H1 (cell line): ENCODE measurements at regions not wholly inside any gene's neighbourhood (a gene's known extent, or its start where the extent isn't known, plus 50 kb on each side); places are given as distances from the start of the nearest gene placed in this dataset.

Source experiments
- CTCF ChIA-PET: fragments of 300-600 bp; sonication (Branson Sonifier 250); formaldehyde crosslinking; loops from one replicate; lab custom pipeline; 2021; ENCODE audit not compliant: partially characterized antibody; lab: Charles Lee
- POLR2A ChIA-PET: fragments of 300-600 bp; sonication (Branson Sonifier 250); formaldehyde crosslinking; loops from one replicate; lab custom pipeline; 2021; ENCODE audit warnings: inconsistent platforms; ENCODE audit not compliant: partially characterized antibody; lab: Charles Lee
- DNase-seq, 2 experiments: peaks; one replicate each; pipeline versions ENCODE4 v3.0.0 to v3.0.0-alpha.2; 2010 to 2022; ENCODE audit warnings: low spot score in 2 of 2, low read depth in 1 of 2, mixed read lengths in 1 of 2
- FAIRE-seq: peaks from 2 replicates; lab custom pipeline; 2011; peaks lifted over from hg19 to GRCh38; lab: Jason Lieb, UNC
- H2AFZ ChIP-seq: 2 replicates; pipeline ENCODE4 v1.8.1; 2012; ENCODE audit warnings: low read length, inconsistent platforms
- H2AK5ac ChIP-seq: 2 replicates; pipeline ENCODE4 v1.6.1; 2013; ENCODE audit warnings: low read depth, low read length
- H2BK120ac ChIP-seq: replicated peaks from 2 replicates; pipeline ENCODE3; 2013; ENCODE audit warnings: low read depth, low read length, inconsistent platforms
- H2BK12ac ChIP-seq: 2 replicates; pipeline ENCODE4 v1.6.1; 2013; ENCODE audit warnings: low read depth, low read length
- H2BK15ac ChIP-seq: 2 replicates; pipeline ENCODE4 v1.6.1; 2013; ENCODE audit warnings: low read length
- H2BK20ac ChIP-seq: 2 replicates; pipeline ENCODE4 v1.6.1; 2013; ENCODE audit warnings: low read length
- H2BK5ac ChIP-seq: 2 replicates; pipeline ENCODE4 v1.6.1; 2013; ENCODE audit warnings: low read depth, low read length
- H3K14ac ChIP-seq: 2 replicates; pipeline ENCODE4 v1.6.1; 2013; ENCODE audit warnings: inconsistent platforms; ENCODE audit not compliant: insufficient read length
- H3K18ac ChIP-seq: 2 replicates; pipeline ENCODE4 v1.6.1; 2013; ENCODE audit warnings: low read length; ENCODE audit errors: extremely low read depth
- H3K23ac ChIP-seq: 2 replicates; pipeline ENCODE4 v1.6.1; 2013; ENCODE audit warnings: inconsistent platforms; ENCODE audit not compliant: insufficient read length
- H3K23me2 ChIP-seq: 2 replicates; pipeline ENCODE4 v1.6.1; 2013; ENCODE audit warnings: low read depth, low read length
- H3K27ac ChIP-seq: 2 replicates; pipeline ENCODE4 v1.6.1; 2011; ENCODE audit warnings: low read depth, low read length, inconsistent platforms
- H3K27me3 ChIP-seq, 4 experiments: replicated peaks in 1 of 4; 1 replicate in 1 of 4; 2 replicates in 3 of 4; pipeline versions ENCODE4 v1.6.1 to v1.8.1; 2011 to 2013; ENCODE audit warnings: low read length in 3 of 4, mild to moderate bottlenecking in 3 of 4, inconsistent platforms in 2 of 4, mixed read lengths in 2 of 4, moderate library complexity in 1 of 4; ENCODE audit not compliant: control insufficient read depth in 3 of 4, insufficient read depth in 3 of 4; ENCODE audit errors: extremely low read depth in 1 of 4
- H3K36me3 ChIP-seq, 4 experiments: 2 replicates each; pipeline versions ENCODE4 v1.6.1 to v1.8.1; 2011 to 2013; ENCODE audit warnings: mild to moderate bottlenecking in 4 of 4, low read length in 3 of 4, moderate library complexity in 2 of 4, control low read depth in 1 of 4, inconsistent platforms in 1 of 4; ENCODE audit not compliant: insufficient read depth in 4 of 4, control insufficient read depth in 2 of 4
- H3K4ac ChIP-seq: replicated peaks from 2 replicates; pipeline ENCODE3; 2013; ENCODE audit warnings: low read length, low read depth, mixed read lengths, inconsistent platforms; ENCODE audit not compliant: insufficient read length
- H3K4me1 ChIP-seq, 4 experiments: replicated peaks in 1 of 4; 1 replicate in 1 of 4; 2 replicates in 3 of 4; pipeline versions ENCODE4 v1.6.1 to v1.8.1; 2011 to 2013; ENCODE audit warnings: low read length in 3 of 4, inconsistent platforms in 2 of 4, mixed read lengths in 1 of 4; ENCODE audit not compliant: insufficient read depth in 4 of 4, control insufficient read depth in 3 of 4
- H3K4me2 ChIP-seq, 2 experiments: 2 replicates each; pipeline versions ENCODE4 v1.6.1 to v1.8.1; 2011 to 2013; ENCODE audit warnings: low read depth in 2 of 2, low read length in 2 of 2, control low read depth in 1 of 2, inconsistent platforms in 1 of 2, mild to moderate bottlenecking in 1 of 2; ENCODE audit not compliant: insufficient read depth in 1 of 2
- H3K4me3 ChIP-seq, 4 experiments: fragments of 200-600, 300-600 bp in 1 of 4; sonication (generic), shearing (Covaris generic), sonication (Bioruptor Twin) in 1 of 4; 2 replicates each; pipeline versions ENCODE4 v1.5.1 to v1.8.1; 2011 to 2016; ENCODE audit warnings: low read length in 4 of 4, low read depth in 3 of 4, control low read depth in 2 of 4, inconsistent platforms in 2 of 4, mild to moderate bottlenecking in 2 of 4, mixed read lengths in 1 of 4, moderate library complexity in 1 of 4; ENCODE audit not compliant: insufficient read depth in 2 of 4; ENCODE audit errors: extremely low read depth in 1 of 4
- H3K56ac ChIP-seq: replicated peaks from 2 replicates; pipeline ENCODE3; 2013; ENCODE audit warnings: low read depth, mild to moderate bottlenecking, mixed read lengths, low read length, inconsistent platforms; ENCODE audit not compliant: insufficient read length
- H3K79me1 ChIP-seq: 2 replicates; pipeline ENCODE4 v1.6.1; 2013; ENCODE audit warnings: low read depth, low read length, control low read depth
- H3K79me2 ChIP-seq, 2 experiments: 2 replicates each; pipeline versions ENCODE4 v1.6.1 to v1.8.1; 2012 to 2013; ENCODE audit warnings: low read length in 2 of 2, mild to moderate bottlenecking in 2 of 2, inconsistent platforms in 1 of 2; ENCODE audit not compliant: insufficient read depth in 2 of 2, control insufficient read depth in 1 of 2
- H3K9ac ChIP-seq, 4 experiments: replicated peaks in 1 of 4; 1 replicate in 1 of 4; 2 replicates in 3 of 4; pipeline versions ENCODE4 v1.6.1 to v1.8.1; 2011 to 2013; ENCODE audit warnings: low read depth in 3 of 4, low read length in 3 of 4, control low read depth in 2 of 4, mild to moderate bottlenecking in 2 of 4, moderate library complexity in 2 of 4, inconsistent platforms in 1 of 4; ENCODE audit errors: extremely low read depth in 1 of 4
- H3K9me3 ChIP-seq, 2 experiments: 2 replicates each; pipeline versions ENCODE4 v1.6.1 to v1.8.1; 2012 to 2013; ENCODE audit warnings: mild to moderate bottlenecking in 2 of 2, moderate library complexity in 2 of 2, control low read depth in 1 of 2, inconsistent platforms in 1 of 2, low read depth in 1 of 2, low read length in 1 of 2, mixed read lengths in 1 of 2; ENCODE audit not compliant: insufficient read depth in 2 of 2
- H4K20me1 ChIP-seq, 2 experiments: replicated peaks in 1 of 2; 2 replicates each; pipeline versions ENCODE3 to v1.8.1; 2011 to 2013; ENCODE audit warnings: inconsistent platforms in 2 of 2, low read length in 2 of 2, mild to moderate bottlenecking in 1 of 2; ENCODE audit not compliant: insufficient read depth in 2 of 2, control insufficient read depth in 1 of 2
- H4K5ac ChIP-seq: 2 replicates; pipeline ENCODE4 v1.6.1; 2013; ENCODE audit warnings: low read length, low read depth, mixed read lengths, inconsistent platforms; ENCODE audit not compliant: insufficient read length
- H4K8ac ChIP-seq: 2 replicates; pipeline ENCODE4 v1.8.0; 2013; ENCODE audit warnings: mild to moderate bottlenecking, moderate library complexity, low read length, inconsistent platforms; ENCODE audit not compliant: insufficient read depth; ENCODE audit errors: extremely low read depth
- H4K91ac ChIP-seq: replicated peaks from 2 replicates; pipeline ENCODE3; 2013; ENCODE audit warnings: low read length, mixed read lengths, inconsistent platforms; ENCODE audit not compliant: insufficient read length
- KDM1A ChIP-seq: fragments of 200-600, 300-600 bp; sonication (generic); IDR thresholded peaks from 2 replicates; pipeline ENCODE4 v1.7.1; 2016; ENCODE audit warnings: mild to moderate bottlenecking, low read length, borderline replicate concordance
- KDM4A ChIP-seq: IDR thresholded peaks from one replicate; pipeline ENCODE4 v1.7.1; 2012; ENCODE audit warnings: low read depth, mild to moderate bottlenecking, moderate library complexity, low read length, inconsistent platforms; ENCODE audit not compliant: severe bottlenecking
- NRF1 ChIP-seq: IDR thresholded peaks from 2 replicates; pipeline ENCODE4 v1.6.1; 2011; ENCODE audit warnings: mild to moderate bottlenecking, low read depth, low read length, improper control_type of control experiment
- TCF12 ChIP-seq: IDR thresholded peaks from 2 replicates; pipeline ENCODE4 v1.6.1; 2011; ENCODE audit warnings: low read depth, mild to moderate bottlenecking, low read length

DNA sequence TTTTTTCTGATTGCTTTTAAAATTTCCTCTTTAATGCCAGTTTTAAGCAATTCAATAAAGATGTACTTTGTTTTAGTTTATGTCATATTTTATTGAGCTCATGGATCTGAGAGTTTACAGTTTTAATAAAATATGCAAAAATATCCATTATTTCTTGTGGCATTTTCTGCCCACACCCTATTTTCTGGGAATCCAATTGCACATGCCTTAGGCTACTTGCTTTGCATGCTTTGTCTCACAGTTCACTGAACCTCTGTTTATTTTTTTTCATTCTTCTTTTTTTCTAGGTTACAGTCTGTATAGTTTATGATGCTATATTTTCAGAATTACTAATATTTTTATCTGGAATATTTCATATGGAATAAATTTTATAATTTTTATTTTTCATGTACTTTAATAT is 1258.0 kb downstream of the FSCB start:
- H4K8ac ChIP-seq, result no peak overlapping the region
- H3K18ac ChIP-seq, result no peak overlapping the region
- no peak overlapping the region for H2AFZ ChIP-seq
- H2BK120ac ChIP-seq, result no peak overlapping the region
- H3K36me3 ChIP-seq, result no peaks in the 10 kb centered on the region
- H3K4me2 ChIP-seq, result no peak overlapping the region
- no peaks in the 10 kb centered on the region for H3K79me1 ChIP-seq
- H2BK5ac ChIP-seq, result no peak overlapping the region
- H2BK20ac ChIP-seq, result no peak overlapping the region
- H4K91ac ChIP-seq, result no peak overlapping the region
- H2AK5ac ChIP-seq, result no peak overlapping the region
- DNase-seq (no peak), FAIRE-seq (no peak)
- no peak overlapping the region for H3K56ac ChIP-seq
- H3K27me3 ChIP-seq, result no peaks in the 10 kb centered on the region
- ChIA-PET CTCF (interaction anchor here (0.6 kb wide), 1 partner anchor 44 kb away, joined by 4 read pairs; no protein-coding TSS in a partner anchor), POLR2A (no interaction called here)
- H2BK15ac ChIP-seq, result no peak overlapping the region
- H3K9ac ChIP-seq, result no peak overlapping the region
- no peak overlapping the region for H4K5ac ChIP-seq
- H3K4ac ChIP-seq, result no peak overlapping the region
- H3K23me2 ChIP-seq, result no peaks in the 10 kb centered on the region
- no peak overlapping the region for H3K4me3 ChIP-seq
- no peaks in the 10 kb centered on the region for H4K20me1 ChIP-seq
- no peaks in the 10 kb centered on the region for H3K4me1 ChIP-seq
- TF ChIP-seq KDM1A, result no peak
- no peak for TF ChIP-seq NRF1
- no peak for TF ChIP-seq TCF12
- TF ChIP-seq KDM4A, result no peak
- H3K23ac ChIP-seq, result no peak overlapping the region
- H3K79me2 ChIP-seq, result no peaks in the 10 kb centered on the region
- H3K9me3 ChIP-seq, result no peaks in the 10 kb centered on the region
- no peak overlapping the region for H2BK12ac ChIP-seq
- no peak overlapping the region for H3K14ac ChIP-seq
- H3K27ac ChIP-seq, result no peak overlapping the region
